ENCODE measurements at regions not wholly inside any gene's neighbourhood (a gene's known extent, or its start where the extent isn't known, plus 50 kb on each side); places are given as distances from the start of the nearest gene placed in this dataset.

- no peak for DNase-seq
These were observed 404.0 kb upstream of the ATP2B1 start for GRCh38 chr12:90112666-90113065.

- DNase-seq, result no peak
These were observed 403.3 kb upstream of the ATP2B1 start for GRCh38 chr12:90111791-90112580.

GRCh38 chr12:90106568-90106967 is 397.9 kb upstream of the ATP2B1 start:
- no peak for DNase-seq

GRCh38 chr12:90102957-90103652 is 394.5 kb upstream of the ATP2B1 start:
- DNase-seq, result no peak

GRCh38 chr12:90100579-90100978 is 391.9 kb upstream of the ATP2B1 start:
- no peak for DNase-seq

- DNase-seq, result no peak
These were observed 390.6 kb upstream of the ATP2B1 start for GRCh38 chr12:90099288-90099687.

- no peak for DNase-seq
These were observed 389.6 kb upstream of the ATP2B1 start for GRCh38 chr12:90098132-90098779.

GRCh38 chr12:90091809-90092208 is 383.2 kb upstream of the ATP2B1 start:
- no peak for DNase-seq

GRCh38 chr12:90090929-90091651 is 382.5 kb upstream of the ATP2B1 start:
- DNase-seq, result no peak

- no peak for DNase-seq
These were observed 377.6 kb upstream of the ATP2B1 start for GRCh38 chr12:90086281-90086680.

GRCh38 chr12:90085494-90086274 is 377.0 kb upstream of the ATP2B1 start:
- DNase-seq, result no peak

GRCh38 chr12:90084018-90084417 is 375.4 kb upstream of the ATP2B1 start:
- no peak for DNase-seq

- no peak for DNase-seq
These were observed 372.0 kb upstream of the ATP2B1 start for GRCh38 chr12:90080616-90081015.

- DNase-seq, result no peak
These were observed 371.0 kb upstream of the ATP2B1 start for GRCh38 chr12:90079529-90080210.

- DNase-seq, result no peak
These were observed 369.7 kb upstream of the ATP2B1 start for GRCh38 chr12:90078344-90078743.

- no peak for DNase-seq
These were observed 369.1 kb upstream of the ATP2B1 start for GRCh38 chr12:90077756-90078155.

- DNase-seq, result no peak
These were observed 368.2 kb upstream of the ATP2B1 start for GRCh38 chr12:90076851-90077319.

- no peak for DNase-seq
These were observed 367.0 kb upstream of the ATP2B1 start for GRCh38 chr12:90075685-90076084.

GRCh38 chr12:90074086-90074485 is 365.4 kb upstream of the ATP2B1 start:
- DNase-seq, result no peak

- DNase-seq, result no peak
These were observed 363.4 kb upstream of the ATP2B1 start for GRCh38 chr12:90071996-90072395.

GRCh38 chr12:90069711-90070110 is 361.1 kb upstream of the ATP2B1 start:
- DNase-seq, result no peak

GRCh38 chr12:90067791-90068190 is 359.2 kb upstream of the ATP2B1 start:
- no peak for DNase-seq

All from GF-D8 (cell line).